G401 (cell line): ENCODE measurements at regions not wholly inside any gene's neighbourhood (a gene's known extent, or its start where the extent isn't known, plus 50 kb on each side); places are given as distances from the start of the nearest gene placed in this dataset.

Source experiments
- DNase-seq: peaks from one replicate; pipeline ENCODE4 v3.0.0-alpha.2; 2015; ENCODE audit warnings: low spot score
- in situ Hi-C: cut with HindIII; loops from 2 replicates; pipeline ENCODE4 v1.10.0; 2016; ENCODE audit warnings: low sequenced_read_pairs, mixed read lengths

DNA sequence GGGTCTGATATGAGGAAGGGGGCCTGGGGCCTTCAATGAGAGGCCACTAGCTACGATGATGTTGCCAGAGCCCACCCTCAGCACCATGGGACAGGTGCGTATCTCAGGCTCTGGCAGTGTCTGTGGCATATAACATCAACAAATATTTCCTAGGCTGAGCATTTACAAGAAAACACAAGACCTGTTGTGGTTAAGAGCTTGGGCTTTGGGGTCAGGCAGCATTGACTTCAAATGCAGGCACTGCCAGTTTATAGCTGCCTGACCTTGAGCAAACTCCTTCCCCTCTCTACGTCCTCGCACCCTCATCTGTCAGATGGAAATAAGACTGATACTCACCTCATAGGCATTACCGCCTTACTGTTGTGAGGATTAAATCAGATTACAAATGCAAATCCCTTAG is 156.0 kb downstream of the KATNAL1 start:
- in situ Hi-C loops = no loop called here
- no peak for DNase-seq

DNA sequence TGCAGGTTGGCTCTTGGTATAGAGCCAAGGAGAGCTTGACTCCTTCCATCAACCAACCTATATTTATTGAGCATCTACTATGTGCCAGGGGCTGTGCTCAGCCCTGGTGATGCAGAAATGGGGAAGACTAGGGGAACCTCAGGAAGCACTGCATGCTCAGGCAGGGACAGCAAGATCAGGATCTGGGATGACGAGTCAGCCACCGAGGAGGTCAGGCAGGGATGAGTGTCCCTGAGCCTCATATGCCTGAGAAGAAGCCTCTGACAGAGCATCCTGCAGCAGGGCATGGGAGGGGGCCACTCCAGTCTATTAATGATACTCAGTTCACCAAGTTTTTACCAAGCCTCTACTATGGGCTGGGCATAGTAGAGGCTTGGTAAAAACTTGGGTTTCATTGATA is 158.1 kb downstream of the KATNAL1 start:
- no peak for DNase-seq
- in situ Hi-C loops = loop anchor here (25.0 kb wide), 1 partner anchor 188 kb away; no protein-coding TSS in a partner anchor

DNA sequence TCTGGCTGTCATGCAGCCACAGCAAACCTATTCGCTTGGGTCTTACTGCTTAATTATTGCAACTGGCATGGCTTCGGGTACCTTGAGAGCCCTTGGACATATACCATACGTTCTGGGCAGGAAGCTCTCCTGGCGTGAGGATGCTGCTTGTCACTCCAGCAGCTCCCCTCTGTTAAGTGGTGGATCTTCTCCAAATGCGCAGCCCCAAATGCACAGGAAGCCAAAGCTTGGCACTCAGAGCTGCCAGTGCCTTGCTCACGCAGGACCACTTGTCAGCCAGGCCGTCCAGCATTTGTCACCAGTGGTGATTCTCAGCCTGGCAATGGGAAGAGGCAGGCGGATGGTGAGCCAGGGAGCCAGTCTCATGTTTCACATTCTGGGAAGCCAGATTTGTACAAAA is 158.6 kb downstream of the KATNAL1 start:
- in situ Hi-C loops = loop anchor here (25.0 kb wide), 1 partner anchor 189 kb away; no protein-coding TSS in a partner anchor
- peak; percentile 89 for DNase-seq

DNA sequence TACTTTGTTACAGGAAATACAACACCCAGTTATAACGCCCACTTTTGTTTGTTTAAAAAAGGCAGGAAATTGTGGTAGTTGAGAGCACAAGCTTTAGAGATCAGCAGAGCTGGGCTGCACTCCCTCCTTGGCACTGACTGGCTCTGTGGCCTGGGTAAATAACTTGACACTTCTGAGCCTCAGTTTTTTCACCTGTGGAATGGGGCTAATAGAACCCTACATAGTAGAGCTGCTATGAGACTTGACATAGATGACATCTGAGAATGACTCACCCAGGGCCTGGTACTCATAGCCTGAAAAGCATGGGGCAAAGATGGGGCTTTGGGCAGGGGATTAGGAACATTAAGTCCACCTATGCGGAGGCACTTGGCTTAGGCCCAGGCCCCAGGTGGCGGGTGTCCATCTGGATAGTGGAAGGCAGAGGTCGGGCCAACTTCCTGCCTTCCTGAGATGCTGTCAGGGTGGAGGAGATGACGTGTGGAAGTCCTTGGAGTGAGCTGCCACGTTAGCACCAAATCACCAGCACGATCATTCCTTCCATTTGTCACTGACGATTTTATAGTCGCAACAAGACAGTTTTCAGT is 159.1 kb downstream of the KATNAL1 start:
- DNase-seq = no peak
- in situ Hi-C loops = loop anchor here (25.0 kb wide), 1 partner anchor 189 kb away; no protein-coding TSS in a partner anchor

DNA sequence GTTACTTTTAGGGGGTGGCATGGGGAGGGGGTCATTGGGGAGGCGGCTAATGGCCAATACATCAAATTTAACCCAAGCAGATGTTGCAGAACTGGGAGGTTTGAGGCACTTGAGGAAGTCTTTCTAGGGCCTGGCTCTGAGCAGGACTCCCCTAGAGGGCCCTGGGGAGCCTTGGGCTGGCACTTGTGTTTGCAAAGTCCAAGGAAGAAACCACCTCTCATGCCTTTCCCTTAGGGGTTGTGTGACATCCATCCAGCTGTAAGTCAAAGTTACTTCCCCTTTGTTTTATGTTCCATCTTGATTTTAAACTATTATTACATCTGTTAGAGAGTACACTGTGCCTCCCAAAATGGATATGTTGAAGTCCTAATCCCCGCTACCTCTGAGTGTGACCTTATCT is 159.9 kb downstream of the KATNAL1 start:
- in situ Hi-C loops = loop anchor here (25.0 kb wide), 1 partner anchor 190 kb away; no protein-coding TSS in a partner anchor

DNA sequence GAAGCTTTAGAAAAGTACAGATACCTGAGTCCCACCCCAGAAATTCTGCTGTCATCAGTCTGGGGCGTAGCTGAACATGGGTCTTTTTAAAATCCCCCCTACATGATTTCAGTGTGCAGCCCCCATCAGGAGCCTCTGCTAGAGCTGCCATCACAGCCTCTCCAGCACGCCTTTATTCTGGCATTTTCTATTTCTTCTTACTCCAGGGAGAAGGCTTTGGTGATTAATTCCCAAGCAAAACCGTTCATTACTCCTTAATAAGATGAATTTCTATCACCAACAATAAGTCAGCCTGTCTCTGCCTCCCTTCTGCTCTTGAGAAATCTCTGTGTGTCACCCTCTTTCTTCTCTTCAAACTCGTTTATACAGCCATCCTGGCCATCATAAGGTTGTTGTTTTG is 160.3 kb downstream of the KATNAL1 start:
- in situ Hi-C loops = loop anchor here (25.0 kb wide), 1 partner anchor 190 kb away; no protein-coding TSS in a partner anchor
- no peak for DNase-seq

More for the DNA sequence above, 159.9 kb downstream of the KATNAL1 start:
- DNase-seq = no peak

DNA sequence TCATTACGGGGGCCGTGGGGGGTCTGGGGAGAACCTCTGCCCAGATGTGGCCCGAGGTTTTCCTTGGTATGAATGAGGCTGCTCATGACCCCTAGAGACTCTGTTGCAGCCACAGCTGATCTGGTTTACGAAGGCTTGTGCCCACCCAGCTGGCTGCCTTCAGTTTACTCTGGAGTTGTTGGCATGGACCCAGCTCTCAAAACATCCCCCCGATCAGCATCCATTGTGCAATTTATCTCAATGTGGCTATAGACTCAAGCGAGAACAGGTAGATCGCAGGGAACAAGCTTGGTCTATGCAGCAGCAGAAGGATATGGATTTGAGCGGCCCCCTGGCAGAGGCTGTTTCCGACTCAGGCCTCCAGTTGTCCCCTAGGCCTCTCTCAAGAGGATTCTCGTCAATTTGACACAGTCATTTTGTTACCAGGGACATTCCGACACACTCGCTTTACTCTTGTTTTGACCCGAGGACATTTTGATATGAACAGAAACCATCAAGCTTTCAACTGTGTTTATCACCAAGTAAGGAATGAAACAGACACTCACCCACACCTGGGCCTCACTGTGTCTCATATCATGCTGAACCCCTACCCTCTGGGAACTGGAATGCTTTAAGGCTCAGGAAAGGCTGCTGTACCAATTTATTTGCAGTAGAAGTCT is 161.5 kb downstream of the KATNAL1 start:
- in situ Hi-C loops = loop anchor here (25.0 kb wide), 1 partner anchor 191 kb away; no protein-coding TSS in a partner anchor
- DNase-seq = no peak

DNA sequence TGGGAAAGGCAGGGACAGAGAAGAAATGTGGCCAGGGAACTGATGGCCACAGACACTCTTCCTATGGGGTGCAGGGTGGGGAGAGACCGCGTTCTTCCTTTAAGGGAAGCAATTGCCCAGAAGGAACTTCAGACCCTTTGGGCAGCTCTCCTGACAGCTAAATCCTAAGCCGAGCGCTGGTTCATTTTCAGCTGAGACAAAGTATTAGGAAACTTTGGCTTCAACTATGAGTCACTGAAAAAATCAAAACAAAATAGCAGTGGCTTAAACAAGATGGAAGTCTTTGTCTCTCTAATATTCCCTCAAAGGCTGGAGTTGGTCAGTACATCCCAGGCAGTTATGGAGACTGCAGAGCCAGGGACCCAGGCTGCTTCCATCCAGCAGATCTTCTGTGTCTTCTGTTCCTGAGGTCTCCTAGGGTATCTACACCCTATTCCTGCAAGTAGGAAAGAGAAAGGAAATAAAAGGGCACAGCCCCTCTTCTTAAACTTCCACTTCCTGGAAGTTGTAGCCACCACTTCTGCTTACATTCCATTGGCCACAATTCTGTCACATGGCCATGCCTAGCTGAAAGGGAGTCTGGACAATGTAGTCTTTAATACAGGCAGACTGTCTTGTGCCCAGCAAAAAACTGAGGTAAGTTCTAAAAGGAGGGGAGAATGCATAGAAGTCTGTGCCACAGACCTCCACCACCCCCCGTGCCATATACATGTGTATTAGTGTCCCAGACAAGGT is 163.5 kb downstream of the KATNAL1 start:
- DNase-seq = no peak
- in situ Hi-C loops = loop anchor here (25.0 kb wide), 1 partner anchor 193 kb away; no protein-coding TSS in a partner anchor

DNA sequence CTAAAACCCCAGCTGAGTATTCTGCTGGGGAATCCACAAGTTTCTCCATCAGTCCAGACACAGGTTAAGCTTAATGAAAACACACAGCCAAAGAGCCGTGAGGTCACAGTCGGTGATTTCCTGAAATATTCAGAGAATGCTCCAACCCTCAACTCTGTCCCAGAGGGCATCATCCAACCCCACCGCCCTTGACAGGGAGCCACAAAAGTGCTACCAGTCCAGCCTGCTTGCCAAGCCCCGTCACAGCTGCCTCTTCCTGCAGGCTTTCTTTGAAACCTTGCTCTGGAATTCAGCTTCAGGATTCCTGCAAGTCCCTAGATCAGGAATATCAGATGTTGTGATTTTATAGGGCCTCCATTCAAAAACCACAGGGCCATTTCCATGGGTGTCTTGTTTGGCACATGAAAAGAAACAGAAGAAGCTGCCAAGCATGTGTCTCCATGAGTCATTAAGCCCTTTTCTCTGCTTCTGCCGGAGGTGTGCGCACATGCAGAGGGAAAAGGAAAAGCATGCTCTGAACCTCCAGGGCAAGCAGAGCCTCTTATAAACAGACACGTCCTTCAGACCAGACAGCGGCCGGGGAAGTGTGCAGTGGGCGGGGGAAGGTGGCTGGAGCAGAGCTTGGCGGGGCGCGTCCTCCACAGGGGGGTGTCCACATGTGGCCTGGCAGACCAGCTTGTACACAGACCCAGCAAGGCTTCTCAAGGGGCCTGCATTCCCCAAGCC is 164.7 kb downstream of the KATNAL1 start:
- in situ Hi-C loops = loop anchor here (25.0 kb wide), 1 partner anchor 195 kb away; no protein-coding TSS in a partner anchor
- DNase-seq = no peak

DNA sequence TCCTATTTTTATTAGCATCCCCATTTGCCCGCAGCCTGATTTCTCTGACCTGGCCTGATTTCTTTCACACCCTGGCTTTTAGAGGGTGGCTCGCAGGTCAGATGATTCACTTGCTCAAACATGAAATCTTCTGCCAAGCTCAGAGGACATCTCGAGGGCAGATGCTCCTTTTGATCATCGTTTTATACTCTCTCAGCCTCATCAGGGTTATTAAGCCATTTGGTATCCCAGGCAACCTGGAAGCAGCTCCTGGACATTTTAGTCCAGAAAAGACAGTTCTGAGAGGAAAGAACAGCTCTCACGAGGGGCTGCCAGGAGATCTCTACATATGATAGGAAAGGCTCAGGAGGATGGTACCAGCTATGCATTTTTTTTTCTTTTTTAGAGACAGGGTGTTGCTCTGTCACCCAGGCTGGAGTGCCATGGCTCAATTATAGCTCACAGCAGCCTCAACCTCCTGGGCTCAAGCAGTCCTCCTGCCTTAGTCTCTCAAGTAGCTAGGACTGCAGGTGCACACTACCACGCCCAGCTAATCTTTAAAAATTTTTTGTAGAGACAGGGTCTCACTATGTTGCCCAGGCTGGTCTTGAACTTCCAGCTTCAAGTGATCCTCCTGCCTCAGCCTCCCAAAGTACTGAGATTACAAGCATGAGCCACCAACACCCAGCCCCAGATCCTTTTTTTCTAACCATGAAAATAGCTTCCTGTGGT is 165.4 kb downstream of the KATNAL1 start:
- no peak for DNase-seq
- in situ Hi-C loops = loop anchor here (25.0 kb wide), 1 partner anchor 195 kb away; no protein-coding TSS in a partner anchor

DNA sequence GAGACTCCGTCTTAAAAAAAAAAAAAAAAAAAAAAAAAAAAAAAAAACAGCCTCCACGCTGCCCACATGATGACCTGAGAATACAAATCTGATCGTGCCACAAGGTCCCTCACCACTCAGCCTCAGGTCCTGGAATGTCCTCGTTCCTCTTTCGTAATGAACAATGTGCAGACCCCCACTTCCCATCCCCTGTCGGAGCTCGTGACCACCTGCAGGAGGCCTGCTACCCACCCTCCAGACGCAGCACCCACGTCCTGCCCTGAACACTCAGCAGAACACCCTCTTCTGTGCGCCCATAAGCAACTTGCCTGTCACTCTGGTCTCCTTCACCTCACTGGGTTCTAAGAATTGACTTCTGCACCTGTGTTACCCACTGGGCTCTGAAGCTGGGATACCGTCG is 166.4 kb downstream of the KATNAL1 start:
- DNase-seq = no peak
- in situ Hi-C loops = loop anchor here (25.0 kb wide), 1 partner anchor 196 kb away; no protein-coding TSS in a partner anchor

DNA sequence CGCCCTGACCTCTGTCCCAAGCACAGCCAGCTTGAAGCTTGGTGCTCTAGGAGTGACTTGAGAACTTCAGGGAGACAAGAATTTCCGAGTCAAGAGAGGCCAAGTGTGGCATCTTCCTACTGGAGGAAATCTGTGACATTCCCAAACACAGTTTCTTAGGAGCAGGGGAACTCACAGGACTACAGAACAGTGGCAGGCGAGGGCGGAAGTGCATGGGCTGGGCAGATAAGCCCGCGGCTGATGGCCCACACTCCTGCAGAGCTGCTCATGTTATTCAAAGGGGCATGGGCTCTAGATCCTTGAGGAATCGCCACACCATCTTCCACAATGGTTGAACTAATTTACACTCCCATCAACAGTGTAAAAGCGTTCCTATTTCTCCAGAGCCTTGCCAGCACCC is 168.8 kb downstream of the KATNAL1 start:
- DNase-seq = no peak
- in situ Hi-C loops = loop anchor here (25.0 kb wide), 1 partner anchor 199 kb away; no protein-coding TSS in a partner anchor

DNA sequence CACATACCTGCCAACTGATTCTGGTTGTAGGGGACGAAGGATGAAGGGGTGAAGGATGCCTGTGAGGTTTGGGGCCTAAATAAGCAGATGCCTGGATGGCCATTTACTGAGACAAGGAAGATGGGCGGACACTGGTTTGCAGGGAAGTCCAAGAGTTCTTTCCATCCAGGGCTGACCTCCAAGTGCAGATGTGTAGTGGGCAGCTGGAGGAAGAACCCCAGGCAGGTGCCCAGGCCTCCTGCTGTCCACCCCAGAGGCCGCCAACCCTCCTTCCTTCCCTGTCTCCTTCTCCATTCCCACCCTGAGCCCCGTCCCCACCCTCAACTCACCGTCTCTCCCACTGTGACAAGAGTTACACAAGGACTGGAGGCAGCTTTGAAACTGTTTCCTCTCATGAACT is 171.5 kb downstream of the KATNAL1 start:
- in situ Hi-C loops = loop anchor here (25.0 kb wide), 1 partner anchor 201 kb away; no protein-coding TSS in a partner anchor
- no peak for DNase-seq

DNA sequence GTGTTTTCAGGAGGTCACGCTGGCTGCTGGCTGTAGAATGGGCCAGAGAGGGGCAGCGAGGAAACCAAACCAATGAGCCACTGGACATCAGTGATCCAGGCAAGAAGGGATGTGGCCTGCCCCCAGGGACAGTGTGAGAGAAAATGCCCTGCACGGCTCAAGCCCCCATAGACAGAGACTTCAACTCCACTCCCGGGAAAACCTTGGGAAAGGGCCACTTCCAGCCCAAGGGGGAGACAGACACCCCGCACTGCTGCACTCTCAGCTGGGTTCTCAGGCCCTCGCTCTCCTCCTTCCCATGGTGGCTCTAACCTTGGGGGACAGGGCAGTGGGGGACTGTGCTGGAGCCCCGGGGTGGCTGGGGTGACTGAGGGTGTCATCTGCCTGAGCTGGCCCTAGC is 172.0 kb downstream of the KATNAL1 start:
- in situ Hi-C loops = loop anchor here (25.0 kb wide), 1 partner anchor 202 kb away; no protein-coding TSS in a partner anchor

DNA sequence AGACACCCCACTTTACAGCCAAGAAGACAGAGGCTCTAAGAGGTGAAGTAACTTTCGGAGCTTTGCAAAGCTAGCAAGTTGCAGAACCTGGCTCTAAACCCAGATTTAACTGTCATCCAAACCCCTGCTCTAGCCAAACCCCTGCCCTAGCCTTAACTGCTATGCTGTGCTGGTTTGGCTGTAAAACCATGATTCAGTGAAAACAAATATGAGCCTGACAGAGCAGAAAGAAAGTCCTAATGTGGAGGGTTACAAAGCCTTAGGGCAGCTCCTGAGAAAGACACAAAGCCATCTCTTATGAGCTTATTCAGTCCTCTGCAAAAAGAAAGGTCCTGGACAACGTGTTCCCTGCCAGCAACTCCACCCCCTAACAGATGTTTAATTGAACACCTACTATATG is 172.8 kb downstream of the KATNAL1 start:
- DNase-seq = no peak
- in situ Hi-C loops = loop anchor here (25.0 kb wide), 1 partner anchor 203 kb away; no protein-coding TSS in a partner anchor

More for the DNA sequence above, 172.0 kb downstream of the KATNAL1 start:
- no peak for DNase-seq

DNA sequence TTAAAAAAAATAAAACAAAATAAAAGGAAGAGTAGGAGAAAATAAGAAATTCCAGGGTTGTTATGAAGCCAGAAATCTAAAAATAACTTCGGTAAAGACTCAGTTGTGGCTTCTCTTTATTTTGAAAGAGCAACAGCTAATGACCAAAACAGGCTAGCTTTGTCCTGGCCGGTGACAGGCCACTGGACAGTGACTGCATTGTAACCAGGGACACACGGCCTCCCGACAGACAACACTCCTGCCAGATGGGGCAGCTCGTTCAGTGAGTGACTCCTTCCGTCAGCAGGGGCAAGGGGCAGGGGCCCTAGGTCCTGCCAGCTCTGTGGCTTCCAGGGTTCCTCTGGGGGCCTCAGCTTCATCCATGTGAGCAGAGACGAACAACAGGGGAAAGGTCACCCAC is 173.4 kb downstream of the KATNAL1 start:
- DNase-seq = no peak
- in situ Hi-C loops = loop anchor here (25.0 kb wide), 1 partner anchor 203 kb away; no protein-coding TSS in a partner anchor

DNA sequence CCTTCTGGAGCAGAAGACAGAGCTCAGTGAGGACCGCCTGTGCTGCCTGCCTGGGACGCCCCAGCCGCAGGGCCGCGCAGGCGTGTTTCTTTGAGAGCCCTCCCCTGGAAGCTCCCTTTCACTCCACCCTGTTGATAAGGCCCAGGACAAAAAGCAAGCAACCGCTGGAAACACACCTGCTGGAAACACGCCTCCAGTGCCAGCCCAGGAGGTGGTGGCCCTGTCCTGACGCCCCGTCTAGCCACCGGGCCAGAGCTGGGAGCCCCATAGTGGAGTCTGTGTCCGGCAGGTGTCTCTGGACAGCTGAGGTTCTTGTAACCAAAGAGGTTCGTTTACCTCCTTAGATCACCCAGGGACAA is 173.8 kb downstream of the KATNAL1 start:
- in situ Hi-C loops = loop anchor here (25.0 kb wide), 1 partner anchor 204 kb away; no protein-coding TSS in a partner anchor

More for the DNA sequence above, 173.8 kb downstream of the KATNAL1 start:
- DNase-seq = no peak
